WI38 (cell line): ENCODE measurements at regions not wholly inside any gene's neighbourhood (a gene's known extent, or its start where the extent isn't known, plus 50 kb on each side); places are given as distances from the start of the nearest gene placed in this dataset.

Source experiments
- H3K4me3 ChIP-seq: 2 replicates; pipeline ENCODE4 v1.5.1; 2011; ENCODE audit warnings: low read depth, mild to moderate bottlenecking, control low read depth, low read length
- CTCF ChIP-seq: IDR thresholded peaks from 2 replicates; pipeline ENCODE4 v1.5.1; 2012; ENCODE audit warnings: low read depth, mild to moderate bottlenecking, control low read depth, low read length

GRCh38 chr22:47781427-47782111 lies 1019.1 kb downstream of the TBC1D22A start:
- no peak overlapping the region for H3K4me3 ChIP-seq
- TF ChIP-seq CTCF = no peak

GRCh38 chr22:47781024-47781423 lies 1018.6 kb downstream of the TBC1D22A start:
- TF ChIP-seq CTCF = no peak
- no peak overlapping the region for H3K4me3 ChIP-seq

- no peak for TF ChIP-seq CTCF
- no peak overlapping the region for H3K4me3 ChIP-seq
Measured at GRCh38 chr22:47780281-47780875, 1017.9 kb downstream of the TBC1D22A start.

GRCh38 chr22:47779474-47779873 lies 1017.0 kb downstream of the TBC1D22A start:
- no peak for TF ChIP-seq CTCF
- no peak overlapping the region for H3K4me3 ChIP-seq

- no peak overlapping the region for H3K4me3 ChIP-seq
- TF ChIP-seq CTCF = no peak
Measured at GRCh38 chr22:47778160-47778658, 1015.8 kb downstream of the TBC1D22A start.

- no peak overlapping the region for H3K4me3 ChIP-seq
- TF ChIP-seq CTCF = no peak
Measured at GRCh38 chr22:47777426-47777825, 1015.0 kb downstream of the TBC1D22A start.

- no peak for TF ChIP-seq CTCF
- no peak overlapping the region for H3K4me3 ChIP-seq
Measured at GRCh38 chr22:47776329-47776728, 1013.9 kb downstream of the TBC1D22A start.
